Kidney (tissue), 13 donors: ENCODE measurements at regions not wholly inside any gene's neighbourhood (a gene's known extent, or its start where the extent isn't known, plus 50 kb on each side); places are given as distances from the start of the nearest gene placed in this dataset.

ENCODE experiments used
- DNase-seq, 5 donors: peaks; one replicate each; pipeline ENCODE4 v3.0.0-alpha.2; 2013 to 2020
- FAIRE-seq: peaks from 2 replicates; lab custom pipeline; 2012; peaks lifted over from hg19 to GRCh38; lab: Jason Lieb, UNC
- H3K27ac ChIP-seq, 2 donors: one replicate each; pipeline ENCODE4 v1.7.0; 2013; ENCODE audit warnings: low read depth in 2 of 2, low read length in 2 of 2, inconsistent platforms in 1 of 2
- H3K27me3 ChIP-seq: one replicate; pipeline ENCODE4 v1.7.1; 2013; ENCODE audit warnings: low read length, inconsistent platforms; ENCODE audit not compliant: control insufficient read depth, insufficient read depth
- H3K36me3 ChIP-seq, 3 donors: one replicate each; pipeline versions ENCODE4 v1.7.0 to v1.7.1; 2013; ENCODE audit warnings: low read length in 3 of 3, control low read depth in 1 of 3, inconsistent platforms in 1 of 3; ENCODE audit not compliant: insufficient read depth in 3 of 3, control insufficient read depth in 2 of 3
- H3K4me1 ChIP-seq, 3 donors: one replicate each; pipeline versions ENCODE4 v1.7.0 to v1.7.1; 2013; ENCODE audit warnings: low read length in 3 of 3, inconsistent platforms in 1 of 3, low read depth in 1 of 3; ENCODE audit not compliant: control insufficient read depth in 2 of 3, insufficient read depth in 2 of 3
- H3K4me3 ChIP-seq, 3 donors: one replicate each; pipeline versions ENCODE4 v1.7.0 to v1.8.1; 2013; ENCODE audit warnings: low read length in 3 of 3, control low read depth in 1 of 3, inconsistent platforms in 1 of 3
- H3K9ac ChIP-seq, 3 donors: one replicate each; pipeline versions ENCODE4 v1.7.0 to v1.7.1; 2013; ENCODE audit warnings: low read length in 3 of 3, control low read depth in 1 of 3, inconsistent platforms in 1 of 3
- H3K9me3 ChIP-seq, 3 donors: one replicate each; pipeline versions ENCODE4 v1.7.0 to v1.7.1; 2013; ENCODE audit warnings: low read length in 3 of 3, control low read depth in 1 of 3, inconsistent platforms in 1 of 3; ENCODE audit not compliant: control insufficient read depth in 2 of 3, insufficient read depth in 1 of 3
- CTCF ChIP-seq: IDR thresholded peaks from 3 replicates; pipeline ENCODE4 v1.5.1; 2012; ENCODE audit warnings: mild to moderate bottlenecking, moderate library complexity, borderline replicate concordance; ENCODE audit not compliant: insufficient read depth; ENCODE audit errors: extremely low read depth
- intact Hi-C: fragments of 100-400 bp; cut with DNase I; formaldehyde crosslinking; loops from one replicate; pipeline ENCODE4 v1.11.1; 2022
- donor health status: control.
- donor health status: control.
- donor health status: control.
- donor health status: control.
- donor health status: control.
- donor health status: DM: yes; HTN: yes; CAD: no.
- donor health status: Normal renal cell carcinoma (clear cell type).

GRCh38 chr1:238112952-238113621 lies 222.4 kb upstream of the ZP4 start:
- H3K9ac ChIP-seq: no peak overlapping the region
- intact Hi-C loops: no loop called here
- DNase-seq (no peak), FAIRE-seq (no peak)
- H3K4me3 ChIP-seq: no peak overlapping the region
- H3K4me1 ChIP-seq: no peaks in the 10 kb centered on the region
- H3K27me3 ChIP-seq: no peaks in the 10 kb centered on the region
- no peaks in the 10 kb centered on the region for H3K36me3 ChIP-seq
- no peaks in the 10 kb centered on the region for H3K9me3 ChIP-seq
- no peak overlapping the region for H3K27ac ChIP-seq
- TF ChIP-seq CTCF: no peak

GRCh38 chr1:238111516-238111915 lies 220.8 kb upstream of the ZP4 start:
- no peak for TF ChIP-seq CTCF
- intact Hi-C loops: no loop called here
- Histone ChIP-seq H3K27ac (no peak overlapping the region), H3K27me3 (no peaks in the 10 kb centered on the region), H3K4me3 (no peak overlapping the region), H3K36me3 (no peaks in the 10 kb centered on the region), H3K9me3 (no peaks in the 10 kb centered on the region), H3K9ac (no peak overlapping the region), H3K4me1 (no peaks in the 10 kb centered on the region)
- no peak for FAIRE-seq
- DNase-seq: no peak

DNA sequence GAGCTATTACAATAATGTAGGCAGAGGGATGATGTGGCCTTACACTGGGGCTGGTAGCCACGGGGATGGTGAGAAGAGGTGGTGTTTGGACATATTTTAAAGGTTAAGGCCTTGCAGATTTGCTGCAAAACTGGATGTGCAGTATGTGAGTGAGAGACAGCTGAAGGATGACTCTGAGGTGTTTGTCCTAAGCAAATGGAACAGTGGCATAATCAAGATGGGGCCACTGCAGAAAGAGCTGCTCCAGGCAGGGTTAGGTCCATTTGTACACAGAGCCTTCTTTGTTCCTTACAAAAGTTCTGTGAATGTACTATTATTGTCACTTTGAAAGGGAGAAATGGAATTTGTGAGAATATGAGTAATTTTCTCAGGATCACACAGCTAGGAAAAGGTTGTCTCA lies 220.4 kb upstream of the ZP4 start:
- Histone ChIP-seq H3K27ac (no peak overlapping the region), H3K36me3 (no peaks in the 10 kb centered on the region), H3K27me3 (no peaks in the 10 kb centered on the region), H3K4me1 (no peaks in the 10 kb centered on the region), H3K9ac (no peak overlapping the region), H3K9me3 (no peaks in the 10 kb centered on the region), H3K4me3 (no peak overlapping the region)
- no peak for DNase-seq
- no peak for FAIRE-seq
- TF ChIP-seq CTCF: no peak
- intact Hi-C loops: no loop called here

- FAIRE-seq (no peak), DNase-seq (no peak)
- H3K27ac ChIP-seq: no peak overlapping the region
- no peaks in the 10 kb centered on the region for H3K27me3 ChIP-seq
- H3K9me3 ChIP-seq: no peaks in the 10 kb centered on the region
- no peak overlapping the region for H3K4me3 ChIP-seq
- TF ChIP-seq CTCF: no peak
- intact Hi-C loops: no loop called here
- H3K4me1 ChIP-seq: no peaks in the 10 kb centered on the region
- H3K36me3 ChIP-seq: no peaks in the 10 kb centered on the region
- no peak overlapping the region for H3K9ac ChIP-seq
Observed at GRCh38 chr1:238108417-238108816, 217.7 kb upstream of the ZP4 start.
